ENCODE measurements at regions not wholly inside any gene's neighbourhood (a gene's known extent, or its start where the extent isn't known, plus 50 kb on each side); places are given as distances from the start of the nearest gene placed in this dataset.

- TF ChIP-seq CTCF (conservative IDR thresholded peaks at IDR 0.05; ENCODE audit: low read depth in 2 of 2) (no peak), ZNF331 (CRISPR knock-in tag; IDR thresholded peaks at IDR 0.05; ENCODE audit: low read depth) (no peak), POLR2AphosphoS5 (IDR thresholded peaks at IDR 0.05; ENCODE audit: low read depth) (no peak), ZNF114 (CRISPR knock-in tag; IDR thresholded peaks at IDR 0.05) (no peak), ZNF462 (CRISPR knock-in tag; IDR thresholded peaks at IDR 0.05) (no peak), STAT1 (IDR thresholded peaks at IDR 0.05; ENCODE audit: unreplicated experiment) (no peak), EZH2 (IDR thresholded peaks at IDR 0.05; ENCODE audit: low read depth, unreplicated experiment) (no peak), CREB1 (CRISPR knock-in tag; IDR thresholded peaks at IDR 0.05; ENCODE audit: low read depth) (no peak), REST (IDR thresholded peaks at IDR 0.05; ENCODE audit: unreplicated experiment) (no peak), EZH2phosphoT487 (IDR thresholded peaks at IDR 0.05; ENCODE audit: unreplicated experiment) (no peak), JUNB (IDR thresholded peaks at IDR 0.05; ENCODE audit: unreplicated experiment) (no peak), ETS1 (IDR thresholded peaks at IDR 0.05) (no peak), NANOG (IDR thresholded peaks at IDR 0.05; ENCODE audit: borderline replicate concordance) (no peak)
These were observed 142.4 kb upstream of the ERCC6L2 start for GRCh38 chr9:95732802-95733688.

All from GM23338 (cell line).